KMS-11 (cell line): ENCODE measurements at regions not wholly inside any gene's neighbourhood (a gene's known extent, or its start where the extent isn't known, plus 50 kb on each side); places are given as distances from the start of the nearest gene placed in this dataset.

Experiments used
- H2AFZ ChIP-seq: fragments of 200-600 bp; sonication (generic); 2 replicates; pipeline ENCODE4 v1.6.1; 2016; ENCODE audit warnings: antibody characterized with exemption, mixed run types, low read depth
- H3K27ac ChIP-seq: fragments of 200-600 bp; sonication (generic); 2 replicates; pipeline ENCODE4 v1.6.1; 2016; ENCODE audit warnings: mild to moderate bottlenecking, mixed run types
- H3K27me3 ChIP-seq: fragments of 200-600 bp; sonication (generic); 2 replicates; pipeline ENCODE4 v1.6.1; 2017; ENCODE audit warnings: mild to moderate bottlenecking, low read depth, mixed run types, moderate library complexity; ENCODE audit not compliant: insufficient read depth
- H3K36me3 ChIP-seq: fragments of 200-600 bp; sonication (generic); 2 replicates; pipeline ENCODE4 v1.6.1; 2017; ENCODE audit warnings: mild to moderate bottlenecking, mixed run types; ENCODE audit not compliant: insufficient read depth
- H3K4me1 ChIP-seq: fragments of 200-600 bp; sonication (generic); 2 replicates; pipeline ENCODE4 v1.6.1; 2016; ENCODE audit warnings: mild to moderate bottlenecking, low read depth, mixed run types; ENCODE audit not compliant: poor library complexity, severe bottlenecking
- H3K4me2 ChIP-seq: fragments of 200-600 bp; sonication (generic); 2 replicates; pipeline ENCODE4 v1.7.0; 2016; ENCODE audit warnings: mild to moderate bottlenecking, mixed run types
- H3K4me3 ChIP-seq: fragments of 200-600 bp; sonication (generic); IDR thresholded peaks from 2 replicates; pipeline ENCODE4 v1.6.1; 2017; ENCODE audit warnings: low read depth, low read length, mixed read lengths; ENCODE audit not compliant: insufficient read depth
- H3K79me2 ChIP-seq: fragments of 200-600 bp; sonication (generic); 2 replicates; pipeline ENCODE4 v1.6.1; 2016; ENCODE audit warnings: low read depth, mixed run types; ENCODE audit not compliant: insufficient read depth
- H3K9ac ChIP-seq: fragments of 200-600 bp; sonication (generic); 2 replicates; pipeline ENCODE4 v1.6.1; 2016; ENCODE audit warnings: mild to moderate bottlenecking, mixed run types
- H4K20me1 ChIP-seq: fragments of 200-600 bp; sonication (generic); 2 replicates; pipeline ENCODE4 v1.6.1; 2016; ENCODE audit warnings: mild to moderate bottlenecking, mixed run types; ENCODE audit not compliant: insufficient read depth
- CTCF ChIP-seq: fragments of 200-600 bp; sonication (generic); conservative IDR thresholded peaks from 2 replicates; pipeline ENCODE4 v1.6.1; 2017; ENCODE audit warnings: low read depth, mild to moderate bottlenecking, antibody characterized with exemption, low read length, moderate library complexity, mixed read lengths

- no peak overlapping the region for H3K27ac ChIP-seq
- no peaks in the 10 kb centered on the region for H3K27me3 ChIP-seq
- no peaks in the 10 kb centered on the region for H3K79me2 ChIP-seq
- no peaks in the 10 kb centered on the region for H4K20me1 ChIP-seq
- no peak overlapping the region for H3K9ac ChIP-seq
- H3K4me2 ChIP-seq, result no peak overlapping the region
- H3K4me1 ChIP-seq, result no peaks in the 10 kb centered on the region
- no peak overlapping the region for H3K4me3 ChIP-seq
- no peaks in the 10 kb centered on the region for H3K36me3 ChIP-seq
- H2AFZ ChIP-seq, result no peak overlapping the region
- TF ChIP-seq CTCF, result no peak
Measured at GRCh38 chr5:79873187-79873586, 117.9 kb downstream of the MTX3 start.

DNA sequence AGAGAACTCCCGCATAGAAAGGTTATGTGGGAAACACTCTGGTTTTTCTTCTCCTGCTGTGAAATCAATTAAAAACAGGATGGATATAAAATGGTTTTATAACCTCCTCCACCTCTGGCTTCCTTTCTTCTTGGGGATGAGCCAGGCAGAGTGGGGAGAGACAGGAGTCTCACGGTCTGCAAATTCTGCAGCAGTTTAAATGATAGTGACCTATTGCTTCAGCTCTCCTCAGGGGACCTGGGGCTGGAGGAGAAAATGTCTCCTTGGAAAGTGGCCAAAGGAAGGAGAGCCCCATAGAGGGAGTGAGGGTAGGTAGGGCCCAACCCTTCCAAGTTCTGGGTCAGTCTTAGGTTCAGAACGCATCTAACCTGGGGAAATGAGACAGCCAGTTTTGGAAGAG is 118.8 kb downstream of the MTX3 start:
- no peak overlapping the region for H3K4me2 ChIP-seq
- no peaks in the 10 kb centered on the region for H3K4me1 ChIP-seq
- no peak overlapping the region for H3K9ac ChIP-seq
- no peak overlapping the region for H3K27ac ChIP-seq
- no peaks in the 10 kb centered on the region for H4K20me1 ChIP-seq
- H3K4me3 ChIP-seq, result no peak overlapping the region
- H2AFZ ChIP-seq, result no peak overlapping the region
- no peaks in the 10 kb centered on the region for H3K27me3 ChIP-seq
- no peak for TF ChIP-seq CTCF
- H3K79me2 ChIP-seq, result no peaks in the 10 kb centered on the region
- H3K36me3 ChIP-seq, result no peaks in the 10 kb centered on the region

DNA sequence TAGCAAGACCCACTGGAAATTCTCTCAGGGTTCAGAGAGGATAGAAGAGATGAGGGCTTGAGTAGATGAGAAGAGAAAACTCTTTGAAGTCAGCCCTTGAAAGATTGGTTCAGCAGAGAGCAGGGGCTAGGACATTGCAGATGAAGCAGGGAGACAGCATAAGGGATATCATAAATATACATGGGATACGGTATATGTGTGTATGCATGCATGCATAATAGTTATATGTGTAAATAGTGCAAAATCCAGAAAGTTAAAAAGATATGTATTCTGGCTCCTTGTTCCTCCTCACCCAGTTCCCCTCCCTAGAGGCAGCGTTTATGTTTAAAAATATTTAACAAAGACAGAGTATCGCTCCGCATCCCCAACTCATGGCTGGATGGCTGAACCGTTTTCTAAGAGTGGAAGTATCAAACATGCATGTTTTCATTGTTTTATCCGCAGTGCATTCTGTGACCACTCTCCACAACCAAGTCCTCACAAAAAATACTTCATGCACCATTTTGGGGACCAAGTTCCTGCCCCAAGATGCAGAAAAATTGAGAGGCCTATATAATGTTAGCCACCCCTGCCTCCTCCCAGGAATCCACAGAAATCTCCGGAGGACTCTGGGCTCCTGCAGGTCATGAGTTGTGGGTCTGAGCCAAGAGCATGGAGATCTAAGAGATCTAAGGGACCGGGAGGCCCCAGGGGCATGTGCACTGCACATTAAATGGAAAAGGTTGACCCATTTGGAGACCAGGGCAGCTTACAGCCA is 119.5 kb downstream of the MTX3 start:
- Histone ChIP-seq H3K36me3 (no peaks in the 10 kb centered on the region), H4K20me1 (no peaks in the 10 kb centered on the region), H3K9ac (no peak overlapping the region), H3K79me2 (no peaks in the 10 kb centered on the region), H3K27me3 (no peaks in the 10 kb centered on the region), H3K4me1 (no peaks in the 10 kb centered on the region), H3K4me3 (no peak overlapping the region), H3K4me2 (no peak overlapping the region), H2AFZ (no peak overlapping the region), H3K27ac (no peak overlapping the region)
- no peak for TF ChIP-seq CTCF

DNA sequence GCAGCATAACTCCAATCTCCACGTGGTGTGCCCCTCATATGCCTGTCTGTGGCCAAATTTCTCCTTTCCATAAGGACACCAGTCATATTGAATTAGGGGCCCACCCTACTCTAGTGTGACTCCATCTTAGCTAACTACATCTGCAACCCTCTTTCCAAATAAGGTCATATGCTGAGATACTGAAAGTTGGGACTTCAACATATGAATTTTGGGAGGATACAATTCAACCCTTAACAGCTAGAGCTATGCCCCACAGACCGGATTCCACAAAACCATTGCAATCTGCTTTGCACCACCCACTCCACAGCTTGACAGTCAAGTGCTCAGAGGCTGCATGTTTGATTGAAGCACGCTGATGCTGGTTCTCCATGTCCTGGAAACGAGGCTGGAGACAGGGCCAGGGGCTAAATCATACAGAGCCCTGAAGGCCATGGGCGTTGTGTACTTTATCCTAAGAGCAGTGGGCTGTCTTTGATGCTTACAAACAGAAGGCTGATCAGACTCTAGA is 122.8 kb downstream of the MTX3 start:
- H3K4me3 ChIP-seq, result no peak overlapping the region
- H3K27ac ChIP-seq, result no peak overlapping the region
- TF ChIP-seq CTCF, result no peak
- no peaks in the 10 kb centered on the region for H3K4me1 ChIP-seq
- no peaks in the 10 kb centered on the region for H3K36me3 ChIP-seq
- H3K4me2 ChIP-seq, result no peak overlapping the region
- H3K27me3 ChIP-seq, result no peaks in the 10 kb centered on the region
- H2AFZ ChIP-seq, result no peak overlapping the region
- H3K79me2 ChIP-seq, result no peaks in the 10 kb centered on the region
- no peak overlapping the region for H3K9ac ChIP-seq
- H4K20me1 ChIP-seq, result no peaks in the 10 kb centered on the region
